ENCODE measurements at regions not wholly inside any gene's neighbourhood (a gene's known extent, or its start where the extent isn't known, plus 50 kb on each side); places are given as distances from the start of the nearest gene placed in this dataset.

GRCh38 chr17:34850023-34850422 is 111.2 kb downstream of the CCT6B start:
- Histone ChIP-seq H2BK20ac (ENCODE audit: low read depth, low read length, poor library complexity, severe bottlenecking) (no peak overlapping the region), H3K18ac (ENCODE audit: insufficient read length, low read depth, low read length) (no peak overlapping the region), H3K56ac (ENCODE audit: insufficient read length, low read depth, low read length) (no peak overlapping the region), H4K20me1 (ENCODE audit: control insufficient read depth, insufficient read depth, insufficient read length) (no peaks in the 10 kb centered on the region), H2BK12ac (ENCODE audit: insufficient read length, low read depth, low read length) (no peak overlapping the region), H3K4me1 (ENCODE audit: insufficient read depth, low read length) (0 out of 2 replicates have a peak, but pooled peaks cover 5% of the 10 kb centered on the region), H2BK120ac (ENCODE audit: low read depth, low read length, poor library complexity, severe bottlenecking) (no peak overlapping the region), H2BK15ac (ENCODE audit: low read depth, low read length) (no peak overlapping the region), H2AK5ac (ENCODE audit: insufficient read length, low read length) (no peak overlapping the region), H4K5ac (ENCODE audit: insufficient read length, low read depth, low read length) (no peak overlapping the region), H3K79me2 (ENCODE audit: insufficient read depth, low read length) (no peaks in the 10 kb centered on the region), H4K8ac (replicated peaks; ENCODE audit: insufficient read length, low read depth, low read length) (no peak overlapping the region), H4K91ac (ENCODE audit: insufficient read length, low read depth, low read length) (no peak overlapping the region), H3K23me2 (ENCODE audit: insufficient read length, low read depth, low read length, poor library complexity, severe bottlenecking) (no peaks in the 10 kb centered on the region), H2BK5ac (ENCODE audit: insufficient read length, low read length) (no peak overlapping the region), H3K23ac (ENCODE audit: insufficient read length, low read depth, low read length) (no peak overlapping the region), H3K9me3 (ENCODE audit: control insufficient read depth, low read depth, low read length) (no peaks in the 10 kb centered on the region), H3K79me1 (ENCODE audit: insufficient read depth, low read depth, low read length, poor library complexity, severe bottlenecking) (no peaks in the 10 kb centered on the region), H2AFZ (ENCODE audit: low read length) (no peak overlapping the region), H3K4ac (ENCODE audit: low read depth, low read length) (no peak overlapping the region), H3K27me3 (ENCODE audit: insufficient read depth, low read length) (no peaks in the 10 kb centered on the region), H3K4me2 (ENCODE audit: insufficient read depth, insufficient read length, low read length) (no peak overlapping the region), H3K27ac (ENCODE audit: insufficient read length, low read depth, low read length) (no peak overlapping the region), H3K9ac (ENCODE audit: extremely low read depth, insufficient read length, low read length) (no peak overlapping the region), H3T11ph (ENCODE audit: low read length) (no peak overlapping the region), H3K14ac (ENCODE audit: insufficient read depth, low read length) (no peak overlapping the region)
- H3K9me3 Mint-ChIP-seq: no peaks in the 10 kb centered on the region
- peaks cover 9% of the 10 kb centered on the region for H3K27me3 Mint-ChIP-seq (ENCODE audit: low read depth)
- no peak overlapping the region for H3K27ac Mint-ChIP-seq
- H3K4me1 Mint-ChIP-seq: peaks cover 15 to 39% of the 10 kb centered on the region in 2 experiments
- no peak for DNase-seq
- H3K4me3 Mint-ChIP-seq: no peak overlapping the region
- H3K36me3 Mint-ChIP-seq (ENCODE audit: insufficient read depth in 1 of 3, low read depth in 3 of 3): no peaks in the 10 kb centered on the region
- no peak for TF ChIP-seq CTCF (conservative IDR thresholded peaks at IDR 0.05)
- WGBS (ENCODE audit: extremely low coverage, insufficient read length, low lambda C conversion rate): no CpG with 5 or more reads among the region's 4 CpGs

Measured in H9 (cell line).